GM18520 (cell line): ENCODE measurements at regions not wholly inside any gene's neighbourhood (a gene's known extent, or its start where the extent isn't known, plus 50 kb on each side); places are given as distances from the start of the nearest gene placed in this dataset.

Source experiments
- ATAC-seq: cut with Tn5 transposase; IDR thresholded peaks from one replicate; pipeline ENCODE4 v1.9.1; 2021; ENCODE audit not compliant: unreplicated experiment

DNA sequence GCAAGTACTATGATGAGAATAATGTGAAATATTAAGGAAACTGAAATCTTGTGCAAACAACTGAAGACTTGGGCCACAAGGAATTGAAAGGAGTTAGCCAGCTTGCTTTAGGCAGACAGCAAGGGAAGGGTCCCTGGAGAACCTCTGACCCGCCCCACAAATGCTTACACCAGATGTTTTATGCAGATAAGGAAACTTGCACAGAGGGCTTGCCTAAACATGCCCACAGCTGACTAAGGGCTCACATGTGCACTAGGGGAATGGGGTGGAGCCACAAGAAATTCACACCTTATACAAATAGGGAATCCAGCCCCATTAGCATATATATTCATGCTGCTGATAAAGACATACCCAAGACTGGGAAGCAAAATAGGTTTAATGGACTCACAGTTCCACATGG is 86.1 kb upstream of the CYYR1 start:
- ATAC-seq, result no peak

DNA sequence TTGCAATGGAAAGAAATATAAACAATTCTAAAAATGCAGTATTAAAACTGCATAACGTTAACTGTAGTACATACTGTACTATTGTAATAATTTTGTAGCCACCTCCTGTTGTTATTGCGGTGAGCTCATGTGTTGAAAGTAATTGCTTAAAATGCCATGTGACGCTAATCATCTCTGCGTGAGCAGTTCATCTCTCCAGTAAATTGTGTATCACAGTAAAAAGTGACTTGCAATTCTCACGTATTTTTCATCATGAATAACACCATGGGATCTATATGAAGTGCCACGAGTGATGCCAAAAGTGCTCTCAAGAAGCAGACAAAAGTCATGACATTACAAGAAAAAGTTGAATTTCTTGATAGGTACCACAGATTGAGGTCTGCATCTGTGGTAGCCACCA is 82.4 kb upstream of the CYYR1 start:
- ATAC-seq, result no peak

DNA sequence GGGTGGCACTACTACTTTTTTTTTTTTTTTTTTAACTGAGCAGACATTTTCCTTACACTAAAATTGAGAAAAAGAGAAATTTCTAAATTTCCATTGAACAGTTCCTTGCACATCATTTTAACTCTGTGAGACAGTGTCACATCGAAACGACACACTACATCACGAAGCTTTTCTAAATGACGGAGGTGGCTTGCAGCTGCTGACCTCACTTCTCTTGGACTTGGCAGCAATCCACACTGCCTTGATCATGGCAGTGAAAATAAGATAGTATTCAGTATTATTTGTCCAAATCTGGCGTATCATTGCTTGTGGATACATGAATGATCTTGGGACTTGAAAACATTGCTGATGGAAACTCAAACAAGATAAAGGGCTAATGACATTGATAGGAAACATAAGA is 80.3 kb upstream of the CYYR1 start:
- no peak for ATAC-seq

DNA sequence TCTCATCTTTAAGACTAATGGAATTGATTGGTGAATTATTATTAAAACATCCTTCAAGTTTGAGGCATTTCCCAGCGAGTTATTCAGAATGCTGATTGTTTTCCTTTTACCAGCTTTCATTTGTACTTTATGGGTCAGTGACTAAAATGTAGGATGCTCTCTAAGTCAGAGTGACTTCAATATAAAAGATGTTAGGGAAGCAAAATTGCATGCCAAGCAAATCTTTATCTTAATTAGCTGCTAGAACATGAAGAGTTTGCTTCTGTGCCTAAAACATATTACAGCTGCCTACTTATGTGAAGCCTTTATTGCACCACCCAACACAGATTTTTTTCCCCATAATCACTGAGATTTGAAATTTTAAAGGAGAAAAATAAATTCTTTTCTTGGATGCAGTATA is 79.8 kb upstream of the CYYR1 start:
- ATAC-seq, result no peak

DNA sequence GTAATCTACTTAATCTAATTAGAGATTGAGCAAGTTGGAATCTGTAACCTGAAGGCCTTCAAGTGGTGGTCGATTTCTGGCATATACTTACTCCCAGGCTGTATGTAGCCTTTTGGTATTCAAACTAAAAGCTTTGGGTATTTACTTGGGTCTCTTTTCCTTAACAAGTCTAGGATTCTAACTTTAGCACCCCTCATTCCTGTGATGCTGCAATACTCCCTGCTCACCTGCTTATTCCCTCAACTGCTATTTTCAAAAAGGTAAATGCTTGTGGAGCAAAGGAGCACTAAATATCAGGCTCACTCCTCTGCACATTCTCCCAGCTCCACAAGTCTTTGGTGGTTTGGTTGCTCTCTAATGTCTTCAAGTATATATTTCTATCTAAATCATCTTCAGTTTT is 68.0 kb upstream of the CYYR1 start:
- ATAC-seq, result no peak

DNA sequence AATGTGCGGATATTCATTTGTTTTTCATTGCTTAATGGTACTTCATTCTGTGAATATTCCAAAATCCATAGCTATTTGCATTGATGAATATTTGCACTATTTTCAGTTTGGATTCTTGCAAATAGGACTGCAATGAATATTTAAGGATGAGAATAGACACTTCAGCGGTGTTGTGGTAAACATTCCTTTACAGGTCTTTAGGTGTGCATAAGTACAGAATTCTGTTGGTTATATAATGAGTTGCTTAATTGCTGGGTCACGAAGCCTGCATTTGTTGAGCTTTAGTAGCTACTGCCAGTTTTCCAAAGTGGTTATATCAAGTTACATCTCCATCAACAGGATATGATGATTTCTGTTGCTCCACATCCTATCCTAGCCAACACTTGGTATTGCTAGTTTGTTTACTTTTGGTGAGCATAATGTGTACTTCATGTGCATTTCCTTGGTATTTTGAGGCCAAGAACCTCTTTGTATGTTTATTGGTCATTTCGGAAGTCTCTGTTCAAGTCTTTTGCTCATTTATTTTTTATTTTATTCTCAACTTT is 64.2 kb upstream of the CYYR1 start:
- no peak for ATAC-seq

DNA sequence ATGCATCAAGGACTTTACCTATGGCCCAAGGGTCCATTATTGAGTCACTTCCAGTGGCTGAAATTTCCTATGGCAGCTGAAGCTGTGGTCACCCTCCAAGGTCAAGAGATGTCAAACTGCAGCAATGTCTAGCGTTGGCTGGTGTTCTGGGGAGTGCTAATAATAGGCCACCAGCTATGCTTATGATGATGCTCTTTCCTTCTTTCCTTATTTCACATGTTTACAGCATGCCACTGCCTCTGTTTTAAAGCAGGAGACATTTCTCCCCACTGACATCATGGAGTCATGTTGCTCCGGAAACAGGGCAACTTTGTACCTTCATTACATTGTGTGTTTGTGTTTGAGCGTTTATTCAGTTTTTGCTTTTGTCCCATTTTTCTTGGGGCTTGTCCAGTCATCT is 62.6 kb upstream of the CYYR1 start:
- ATAC-seq, result no peak

DNA sequence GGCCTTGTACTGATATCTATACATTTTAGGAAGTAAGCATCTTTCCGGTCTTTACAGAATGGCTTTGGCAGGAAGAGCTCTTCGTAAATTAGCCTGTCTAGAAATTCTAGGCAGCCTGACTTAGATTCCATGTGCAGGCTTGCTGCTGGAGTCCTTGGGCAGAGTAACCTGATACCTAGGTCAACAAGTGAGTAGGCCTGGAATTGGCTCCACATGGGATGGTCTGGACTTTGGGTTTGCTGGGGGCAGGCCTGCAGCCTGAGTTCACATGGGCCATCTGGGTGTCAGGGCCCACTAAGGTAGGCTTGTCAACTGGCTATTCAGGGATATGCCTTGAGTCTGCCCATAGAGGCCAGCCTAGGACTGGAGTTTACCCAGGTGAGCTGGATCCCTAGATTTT is 59.6 kb upstream of the CYYR1 start:
- ATAC-seq, result no peak

DNA sequence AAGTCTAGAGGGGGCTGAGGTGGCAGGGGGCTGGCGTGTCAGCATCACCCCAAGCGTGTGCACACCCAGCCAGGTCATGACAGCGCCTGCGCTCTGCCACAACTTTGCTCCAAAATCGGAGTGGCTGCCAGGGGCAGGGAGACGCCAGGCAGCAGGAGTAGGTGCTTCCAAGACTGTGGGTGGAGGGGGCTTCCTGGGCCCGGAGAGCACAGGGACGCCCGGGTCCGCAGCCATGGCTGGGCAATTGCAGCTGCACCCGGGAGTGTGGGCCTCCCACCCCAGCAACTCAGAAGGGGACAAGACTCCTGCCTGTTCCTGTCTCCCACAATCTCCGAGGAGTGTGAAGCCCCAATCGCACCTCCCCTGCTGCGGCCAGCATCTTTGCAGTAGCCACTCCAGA is 53.1 kb upstream of the CYYR1 start:
- no peak for ATAC-seq

DNA sequence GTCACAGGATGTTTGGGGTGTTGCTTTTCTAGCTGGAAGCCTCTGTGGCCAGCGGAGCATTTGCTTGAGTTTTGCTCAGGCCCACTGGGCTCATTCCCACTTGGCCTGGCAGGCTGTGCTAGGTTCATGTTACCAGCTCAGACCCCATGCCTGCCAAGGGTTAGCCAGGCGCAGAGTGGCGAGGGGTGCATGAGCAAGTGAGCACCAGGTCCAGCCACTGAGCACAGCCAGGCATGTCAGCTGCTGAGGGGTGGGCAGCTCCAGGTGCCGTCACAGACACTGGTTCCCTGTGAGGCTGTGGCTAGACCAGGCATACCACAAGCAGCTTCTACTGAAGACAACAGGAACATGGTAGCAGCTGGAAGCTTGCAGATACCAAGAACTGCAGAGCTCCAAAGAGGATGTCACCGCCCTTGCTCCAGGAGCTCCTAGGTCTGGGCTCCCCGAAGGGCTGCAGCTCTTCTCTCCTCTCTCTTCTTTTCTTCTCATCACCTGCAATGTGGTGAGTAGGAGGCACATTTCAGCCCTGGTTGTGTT is 52.0 kb upstream of the CYYR1 start:
- ATAC-seq, result no peak
